ENCODE measurements at regions not wholly inside any gene's neighbourhood (a gene's known extent, or its start where the extent isn't known, plus 50 kb on each side); places are given as distances from the start of the nearest gene placed in this dataset.

DNA sequence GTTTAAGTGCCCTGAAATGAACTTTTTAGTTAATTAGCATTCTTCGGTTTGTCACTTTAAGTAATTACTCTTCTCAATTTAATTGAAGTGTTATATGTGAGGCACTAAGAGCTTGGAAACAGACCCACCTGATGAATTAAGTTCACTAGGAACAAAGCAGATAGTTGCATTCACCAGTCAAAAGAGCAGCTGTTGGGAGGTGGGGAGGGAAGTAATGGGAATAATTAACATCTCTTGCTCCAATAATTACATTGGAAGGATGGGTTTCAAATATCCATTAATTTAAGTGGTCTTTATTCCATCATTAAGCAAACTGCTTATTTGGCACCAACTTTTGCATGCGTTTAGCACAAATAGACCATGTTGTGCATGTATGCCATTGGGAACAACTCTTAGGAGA, 667.2 kb downstream of the GALC start:
- no peaks in the 10 kb centered on the region for H3K36me3 ChIP-seq (replicated peaks in 1 of 2; ENCODE audit: insufficient read depth in 1 of 2, low read depth in 2 of 2)
- 76 to 81% methylated on average over 2 of the region's 2 CpGs for WGBS, 2 donors
- no peaks in the 10 kb centered on the region for H3K9me3 ChIP-seq
- H3K27ac ChIP-seq = no peak overlapping the region
- H3K4me1 ChIP-seq = no peaks in the 10 kb centered on the region
- H3K4me3 ChIP-seq = no peak overlapping the region
- H3K27me3 ChIP-seq = no peaks in the 10 kb centered on the region
- DNase-seq (no peak), ATAC-seq (no peak)
- intact Hi-C loops (cut with DNase I) = no loop called here
- TF ChIP-seq, protein P1, sequence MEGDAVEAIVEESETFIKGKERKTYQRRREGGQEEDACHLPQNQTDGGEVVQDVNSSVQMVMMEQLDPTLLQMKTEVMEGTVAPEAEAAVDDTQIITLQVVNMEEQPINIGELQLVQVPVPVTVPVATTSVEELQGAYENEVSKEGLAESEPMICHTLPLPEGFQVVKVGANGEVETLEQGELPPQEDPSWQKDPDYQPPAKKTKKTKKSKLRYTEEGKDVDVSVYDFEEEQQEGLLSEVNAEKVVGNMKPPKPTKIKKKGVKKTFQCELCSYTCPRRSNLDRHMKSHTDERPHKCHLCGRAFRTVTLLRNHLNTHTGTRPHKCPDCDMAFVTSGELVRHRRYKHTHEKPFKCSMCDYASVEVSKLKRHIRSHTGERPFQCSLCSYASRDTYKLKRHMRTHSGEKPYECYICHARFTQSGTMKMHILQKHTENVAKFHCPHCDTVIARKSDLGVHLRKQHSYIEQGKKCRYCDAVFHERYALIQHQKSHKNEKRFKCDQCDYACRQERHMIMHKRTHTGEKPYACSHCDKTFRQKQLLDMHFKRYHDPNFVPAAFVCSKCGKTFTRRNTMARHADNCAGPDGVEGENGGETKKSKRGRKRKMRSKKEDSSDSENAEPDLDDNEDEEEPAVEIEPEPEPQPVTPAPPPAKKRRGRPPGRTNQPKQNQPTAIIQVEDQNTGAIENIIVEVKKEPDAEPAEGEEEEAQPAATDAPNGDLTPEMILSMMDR (IDR thresholded peaks at IDR 0.05) = no peak
- TF ChIP-seq POLR2A (IDR thresholded peaks at IDR 0.05) = no peak

DNA sequence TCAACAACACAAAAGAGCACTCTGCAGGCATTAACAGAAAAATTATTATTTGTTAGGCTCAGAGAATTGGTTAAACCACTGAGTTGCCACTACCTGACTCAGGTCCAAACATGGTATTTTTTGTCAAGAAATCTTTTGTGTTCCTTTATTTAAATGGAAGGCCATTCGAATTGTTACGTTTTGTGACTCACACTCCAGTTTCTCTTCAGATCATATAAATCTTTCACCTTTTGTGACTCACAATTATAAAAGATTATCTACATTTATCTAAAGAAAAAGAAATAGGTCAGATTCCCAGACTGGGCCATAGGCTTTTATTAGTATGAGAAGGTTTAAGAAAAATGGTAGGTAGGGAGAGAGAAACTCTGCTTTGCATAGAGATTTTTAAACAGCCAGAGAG, 669.8 kb downstream of the GALC start:
- Histone ChIP-seq H3K4me3 (no peak overlapping the region), H3K36me3 (replicated peaks in 1 of 2; ENCODE audit: insufficient read depth in 1 of 2, low read depth in 2 of 2) (no peaks in the 10 kb centered on the region), H3K4me1 (no peaks in the 10 kb centered on the region), H3K9me3 (no peaks in the 10 kb centered on the region), H3K27me3 (no peaks in the 10 kb centered on the region), H3K27ac (no peak overlapping the region)
- no peak for DNase-seq
- TF ChIP-seq, protein P1 (IDR thresholded peaks at IDR 0.05) = no peak
- no peak for TF ChIP-seq POLR2A (IDR thresholded peaks at IDR 0.05)
- no peak for ATAC-seq
- 88 to 95% methylated on average over 2 of the region's 2 CpGs for WGBS, 2 donors
- intact Hi-C loops (cut with DNase I) = no loop called here

DNA sequence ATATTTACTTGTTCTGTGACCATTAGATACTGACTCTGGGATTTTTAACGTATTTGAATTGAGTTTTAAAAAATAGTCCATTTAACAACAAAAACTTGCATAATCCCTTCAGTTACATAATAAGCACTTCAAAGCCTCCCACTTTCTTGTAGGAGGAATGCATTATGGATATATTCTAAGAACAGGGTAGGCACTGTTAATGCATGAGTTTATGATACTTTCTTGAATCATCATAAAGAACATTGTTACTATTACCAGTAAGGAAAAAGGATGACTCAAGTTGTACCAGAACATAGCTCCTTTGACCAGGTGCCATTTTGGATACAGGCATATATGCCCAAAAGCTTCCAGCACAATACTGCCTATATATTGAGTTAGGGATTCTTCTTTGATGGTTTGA, 671.4 kb downstream of the GALC start:
- intact Hi-C loops (cut with DNase I) = no loop called here
- DNase-seq = no peak
- H3K9me3 ChIP-seq = no peaks in the 10 kb centered on the region
- no peak overlapping the region for H3K27ac ChIP-seq
- no peak overlapping the region for H3K4me3 ChIP-seq
- no peak for ATAC-seq
- H3K27me3 ChIP-seq = no peaks in the 10 kb centered on the region
- no peaks in the 10 kb centered on the region for H3K4me1 ChIP-seq
- H3K36me3 ChIP-seq (replicated peaks in 1 of 2; ENCODE audit: insufficient read depth in 1 of 2, low read depth in 2 of 2) = no peaks in the 10 kb centered on the region
- 69 to 83% methylated on average over 1 of the region's 1 CpG for WGBS, 2 donors
- TF ChIP-seq, protein P1 (IDR thresholded peaks at IDR 0.05) = no peak
- no peak for TF ChIP-seq POLR2A (IDR thresholded peaks at IDR 0.05)

DNA sequence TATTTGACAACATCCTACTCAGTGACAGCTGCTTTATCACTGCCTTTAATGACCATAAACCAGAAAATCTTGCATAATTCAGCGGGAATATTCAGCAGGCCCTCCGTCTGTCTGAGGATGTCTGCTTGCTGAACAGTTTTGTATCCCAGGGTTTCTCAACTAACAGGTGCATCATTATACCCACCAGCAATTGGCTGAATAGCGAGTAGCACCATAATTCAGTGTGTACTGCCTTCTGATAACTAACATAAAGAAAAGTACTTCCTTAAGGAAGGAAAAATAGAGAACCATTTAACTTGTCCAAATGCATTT, 680.1 kb downstream of the GALC start:
- Histone ChIP-seq H3K4me3 (no peak overlapping the region), H3K9me3 (no peaks in the 10 kb centered on the region), H3K36me3 (replicated peaks in 1 of 2; ENCODE audit: insufficient read depth in 1 of 2, low read depth in 2 of 2) (no peaks in the 10 kb centered on the region), H3K4me1 (no peaks in the 10 kb centered on the region), H3K27me3 (no peaks in the 10 kb centered on the region), H3K27ac (no peak overlapping the region)
- DNase-seq = no peak
- intact Hi-C loops (cut with DNase I) = no loop called here
- WGBS, 2 donors = 74 to 77% methylated on average over 3 of the region's 3 CpGs
- no peak for ATAC-seq
- TF ChIP-seq, protein P1 (IDR thresholded peaks at IDR 0.05) = no peak
- TF ChIP-seq POLR2A (IDR thresholded peaks at IDR 0.05) = no peak

DNA sequence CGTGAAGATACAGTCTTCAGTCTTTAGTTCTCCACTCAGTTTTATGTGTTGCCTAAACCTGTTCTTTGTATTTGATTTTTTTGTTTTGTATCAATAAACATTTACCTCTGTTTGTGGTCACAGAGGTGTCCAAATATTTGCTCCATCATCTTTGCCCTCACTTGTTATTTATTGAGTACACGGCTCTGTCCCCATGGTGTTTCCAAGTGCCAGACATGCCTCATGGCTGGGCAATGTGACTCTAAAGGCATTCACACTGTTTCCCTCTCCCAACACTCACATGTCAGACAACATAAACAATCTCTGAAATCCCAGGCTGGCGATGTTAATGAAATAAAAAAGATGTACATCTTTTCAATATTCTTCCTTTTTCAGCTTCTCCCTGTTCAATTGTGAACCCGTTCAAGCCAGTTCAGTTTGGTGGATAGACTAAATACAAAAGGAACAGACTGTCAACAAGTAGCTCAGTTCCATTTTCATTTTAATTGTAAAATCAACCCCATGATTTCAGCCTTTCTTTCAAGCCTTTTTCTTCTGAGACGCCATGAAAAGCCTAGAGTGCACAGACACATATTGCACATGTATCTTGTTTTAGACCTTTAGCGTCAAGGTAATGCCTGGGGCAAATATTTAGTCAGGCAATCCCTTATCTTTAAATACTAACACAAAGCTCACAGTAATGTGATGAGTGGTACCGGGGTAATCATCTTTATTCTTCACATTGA, 680.7 kb downstream of the GALC start:
- TF ChIP-seq POLR2A (IDR thresholded peaks at IDR 0.05) = no peak
- TF ChIP-seq, protein P1 (IDR thresholded peaks at IDR 0.05) = no peak
- H3K9me3 ChIP-seq = no peaks in the 10 kb centered on the region
- H3K27me3 ChIP-seq = no peaks in the 10 kb centered on the region
- no peak overlapping the region for H3K4me3 ChIP-seq
- H3K27ac ChIP-seq = no peak overlapping the region
- intact Hi-C loops (cut with DNase I) = no loop called here
- WGBS, 2 donors = 43 to 46% methylated on average over 7 of the region's 7 CpGs
- no peaks in the 10 kb centered on the region for H3K36me3 ChIP-seq (replicated peaks in 1 of 2; ENCODE audit: insufficient read depth in 1 of 2, low read depth in 2 of 2)
- DNase-seq = no peak
- H3K4me1 ChIP-seq = no peaks in the 10 kb centered on the region
- no peak for ATAC-seq

All from body of pancreas (tissue), 4 donors.